Breast epithelium (tissue), 4 donors: ENCODE measurements at regions not wholly inside any gene's neighbourhood (a gene's known extent, or its start where the extent isn't known, plus 50 kb on each side); places are given as distances from the start of the nearest gene placed in this dataset.

Source experiments
- DNase-seq, 2 donors: peaks; one replicate each; pipeline ENCODE4 v3.0.0-alpha.2; 2019; ENCODE audit warnings: low spot score in 2 of 2
- H3K27ac ChIP-seq, 2 donors: fragments of 200-600 bp; sonication (generic) in 1 of 2; one replicate each; pipeline ENCODE4 v1.5.1; 2016 to 2019; ENCODE audit warnings: mild to moderate bottlenecking in 1 of 2
- H3K27me3 ChIP-seq, 2 donors: fragments of 200-600 bp; sonication (generic) in 1 of 2; one replicate each; pipeline versions ENCODE4 v1.5.1 to v1.6.0; 2017 to 2019; ENCODE audit warnings: control low read depth in 1 of 2, mild to moderate bottlenecking in 1 of 2
- H3K36me3 ChIP-seq: fragments of 200-600 bp; one replicate; pipeline ENCODE4 v1.5.1; 2019
- H3K4me1 ChIP-seq, 2 donors: fragments of 200-600 bp; sonication (generic); one replicate each; pipeline ENCODE4 v1.5.1; 2016 to 2019; ENCODE audit warnings: control low read depth in 1 of 2
- H3K4me3 ChIP-seq, 3 donors: fragments of 200-600 bp; sonication (generic); 1 replicate in 2 of 3; 2 replicates in 1 of 3; pipeline ENCODE4 v1.5.1; 2016 to 2019; ENCODE audit warnings: mild to moderate bottlenecking in 3 of 3, moderate library complexity in 2 of 3
- H3K9me3 ChIP-seq, 2 donors: fragments of 200-600 bp; sonication (generic) in 1 of 2; one replicate each; pipeline ENCODE4 v1.5.1; 2016 to 2019; ENCODE audit warnings: control low read depth in 1 of 2
- CTCF ChIP-seq, 3 donors: fragments of 450-650 bp; IDR thresholded peaks; one replicate each; pipeline ENCODE4 v1.5.1; 2016 to 2017; ENCODE audit warnings: antibody characterized with exemption in 3 of 3, mild to moderate bottlenecking in 3 of 3, moderate library complexity in 3 of 3
- POLR2A ChIP-seq: fragments of 450-650 bp; IDR thresholded peaks from one replicate; pipeline ENCODE4 v1.6.1; 2016; ENCODE audit warnings: antibody characterized with exemption, mild to moderate bottlenecking, moderate library complexity
- POLR2AphosphoS5 ChIP-seq, 3 donors: sonication (generic); formaldehyde crosslinking; IDR thresholded peaks; one replicate each; pipeline ENCODE4 v1.6.1; 2017; ENCODE audit warnings: antibody characterized with exemption in 3 of 3
- intact Hi-C: fragments of 100-400 bp; cut with DNase I; formaldehyde crosslinking; loops from one replicate; pipeline ENCODE4 v1.15.1; 2023; ENCODE audit warnings: low total_unique reads

- H3K9me3 ChIP-seq = no peaks in the 10 kb centered on the region
- H3K4me1 ChIP-seq = no peaks in the 10 kb centered on the region
- no peak overlapping the region for H3K4me3 ChIP-seq
- intact Hi-C loops = no loop called here
- DNase-seq = no peak
- no peaks in the 10 kb centered on the region for H3K27me3 ChIP-seq
- H3K27ac ChIP-seq = no peak overlapping the region
- TF ChIP-seq POLR2AphosphoS5 (IDR thresholded peaks at IDR 0.05) (no peak), CTCF (IDR thresholded peaks at IDR 0.05) (no peak), POLR2A (no peak)
- H3K36me3 ChIP-seq = no peaks in the 10 kb centered on the region
Observed at GRCh38 chr10:65723525-65723924, 1202.3 kb upstream of the LRRTM3 start.

- no peaks in the 10 kb centered on the region for H3K4me1 ChIP-seq
- no peak for TF ChIP-seq POLR2AphosphoS5 (IDR thresholded peaks at IDR 0.05)
- no peaks in the 10 kb centered on the region for H3K36me3 ChIP-seq
- no peak for DNase-seq
- intact Hi-C loops = no loop called here
- no peak overlapping the region for H3K27ac ChIP-seq
- H3K27me3 ChIP-seq = no peaks in the 10 kb centered on the region
- no peaks in the 10 kb centered on the region for H3K9me3 ChIP-seq
- H3K4me3 ChIP-seq = no peak overlapping the region
Observed at GRCh38 chr10:65735382-65735781, 1190.5 kb upstream of the LRRTM3 start.

- TF ChIP-seq CTCF (IDR thresholded peaks at IDR 0.05) (no peak), POLR2AphosphoS5 (IDR thresholded peaks at IDR 0.05) (no peak), POLR2A (no peak)
- no peak overlapping the region for H3K4me3 ChIP-seq
- H3K9me3 ChIP-seq = no peaks in the 10 kb centered on the region
- intact Hi-C loops = no loop called here
- H3K27ac ChIP-seq = no peak overlapping the region
- no peaks in the 10 kb centered on the region for H3K27me3 ChIP-seq
- DNase-seq = no peak
- no peaks in the 10 kb centered on the region for H3K4me1 ChIP-seq
- H3K36me3 ChIP-seq = no peaks in the 10 kb centered on the region
Observed at GRCh38 chr10:65742906-65743305, 1182.9 kb upstream of the LRRTM3 start.

GRCh38 chr10:65751218-65751617 lies 1174.6 kb upstream of the LRRTM3 start:
- no peaks in the 10 kb centered on the region for H3K27me3 ChIP-seq
- no peak for DNase-seq
- intact Hi-C loops = no loop called here
- TF ChIP-seq POLR2AphosphoS5 (IDR thresholded peaks at IDR 0.05) = no peak
- no peak for TF ChIP-seq POLR2A
- TF ChIP-seq CTCF (IDR thresholded peaks at IDR 0.05) = no peak
- no peak overlapping the region for H3K4me3 ChIP-seq
- H3K36me3 ChIP-seq = no peaks in the 10 kb centered on the region
- H3K9me3 ChIP-seq = no peaks in the 10 kb centered on the region
- H3K4me1 ChIP-seq = no peaks in the 10 kb centered on the region
- no peak overlapping the region for H3K27ac ChIP-seq

- H3K27me3 ChIP-seq = no peaks in the 10 kb centered on the region
- H3K4me3 ChIP-seq = no peak overlapping the region
- no peaks in the 10 kb centered on the region for H3K9me3 ChIP-seq
- H3K4me1 ChIP-seq = no peaks in the 10 kb centered on the region
- no peak overlapping the region for H3K27ac ChIP-seq
- intact Hi-C loops = no loop called here
- DNase-seq = no peak
- H3K36me3 ChIP-seq = no peaks in the 10 kb centered on the region
- TF ChIP-seq POLR2AphosphoS5 (IDR thresholded peaks at IDR 0.05) (no peak), CTCF (IDR thresholded peaks at IDR 0.05) (no peak), POLR2A (no peak)
Observed at GRCh38 chr10:65751896-65752295, 1173.9 kb upstream of the LRRTM3 start.

- Histone ChIP-seq H3K27me3 (no peaks in the 10 kb centered on the region), H3K4me3 (no peak overlapping the region), H3K36me3 (no peaks in the 10 kb centered on the region), H3K9me3 (no peaks in the 10 kb centered on the region), H3K27ac (no peak overlapping the region), H3K4me1 (no peaks in the 10 kb centered on the region)
- no peak for DNase-seq
- intact Hi-C loops = no loop called here
- TF ChIP-seq POLR2AphosphoS5 (IDR thresholded peaks at IDR 0.05) (no peak), POLR2A (no peak)
Observed at GRCh38 chr10:65753532-65753931, 1172.3 kb upstream of the LRRTM3 start.
